ENCODE measurements at regions not wholly inside any gene's neighbourhood (a gene's known extent, or its start where the extent isn't known, plus 50 kb on each side); places are given as distances from the start of the nearest gene placed in this dataset.
"Not testable (repeated sequence)": the region's sequence is repeated elsewhere in the genome, so short reads cannot be mapped to it uniquely, and the experiment has no call there.

DNA sequence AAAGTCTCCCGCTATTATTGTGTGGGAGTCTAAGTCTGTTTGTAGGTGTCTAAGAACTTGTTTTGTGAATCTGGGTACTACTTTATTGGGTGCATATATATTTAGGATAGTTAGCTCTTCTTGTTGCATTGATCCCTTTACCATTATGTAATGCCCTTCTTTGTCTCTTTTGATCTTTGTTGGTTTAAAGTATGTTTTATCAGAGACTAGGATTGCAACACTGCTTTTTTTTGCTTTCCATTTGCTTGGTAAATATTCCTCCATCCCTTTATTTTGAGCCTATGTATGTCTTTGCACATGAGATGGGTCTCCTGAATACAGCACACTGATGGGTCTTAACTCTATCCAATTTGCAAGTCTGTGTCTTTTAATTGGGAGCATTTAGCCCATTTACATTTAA lies 165.2 kb downstream of the GATB start:
- TF ChIP-seq, protein P1, sequence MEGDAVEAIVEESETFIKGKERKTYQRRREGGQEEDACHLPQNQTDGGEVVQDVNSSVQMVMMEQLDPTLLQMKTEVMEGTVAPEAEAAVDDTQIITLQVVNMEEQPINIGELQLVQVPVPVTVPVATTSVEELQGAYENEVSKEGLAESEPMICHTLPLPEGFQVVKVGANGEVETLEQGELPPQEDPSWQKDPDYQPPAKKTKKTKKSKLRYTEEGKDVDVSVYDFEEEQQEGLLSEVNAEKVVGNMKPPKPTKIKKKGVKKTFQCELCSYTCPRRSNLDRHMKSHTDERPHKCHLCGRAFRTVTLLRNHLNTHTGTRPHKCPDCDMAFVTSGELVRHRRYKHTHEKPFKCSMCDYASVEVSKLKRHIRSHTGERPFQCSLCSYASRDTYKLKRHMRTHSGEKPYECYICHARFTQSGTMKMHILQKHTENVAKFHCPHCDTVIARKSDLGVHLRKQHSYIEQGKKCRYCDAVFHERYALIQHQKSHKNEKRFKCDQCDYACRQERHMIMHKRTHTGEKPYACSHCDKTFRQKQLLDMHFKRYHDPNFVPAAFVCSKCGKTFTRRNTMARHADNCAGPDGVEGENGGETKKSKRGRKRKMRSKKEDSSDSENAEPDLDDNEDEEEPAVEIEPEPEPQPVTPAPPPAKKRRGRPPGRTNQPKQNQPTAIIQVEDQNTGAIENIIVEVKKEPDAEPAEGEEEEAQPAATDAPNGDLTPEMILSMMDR (IDR thresholded peaks at IDR 0.05; ENCODE audit: insufficient read depth, low read depth, low read length), result not testable (repeated sequence)
- TF ChIP-seq EZH2 (IDR thresholded peaks at IDR 0.05; ENCODE audit: insufficient read depth, low read length), result not testable (repeated sequence)

Measured in astrocyte (in vitro differentiated cells and primary cell).